GM12873 (cell line): ENCODE measurements at regions not wholly inside any gene's neighbourhood (a gene's known extent, or its start where the extent isn't known, plus 50 kb on each side); places are given as distances from the start of the nearest gene placed in this dataset.

Experiments used
- TF ChIP-seq, protein P1 (sequence below): IDR thresholded peaks from 2 replicates; pipeline ENCODE4 v1.5.1; 2012; ENCODE audit warnings: low read depth, mild to moderate bottlenecking, moderate library complexity, low read length, control low read depth; ENCODE audit not compliant: insufficient read depth; ENCODE audit errors: missing control alignments

DNA sequence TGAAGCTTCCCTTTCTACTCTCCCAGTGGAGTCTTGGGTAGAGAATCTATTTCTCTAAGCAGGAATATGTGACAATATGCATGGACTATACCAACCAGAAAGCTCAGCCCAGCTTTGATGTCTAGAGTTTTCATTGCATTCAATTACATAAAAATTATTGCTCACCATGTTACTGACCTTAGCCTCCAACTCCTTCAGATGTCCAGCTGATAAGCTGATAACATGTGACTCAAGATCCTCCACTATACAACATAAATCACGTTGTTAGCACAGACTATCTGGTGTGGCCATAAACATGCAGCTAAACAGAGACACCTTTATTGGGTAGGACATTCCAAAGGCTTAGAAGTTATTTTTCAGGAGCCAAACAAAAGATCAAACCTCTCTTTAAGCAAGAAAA lies 1168.2 kb downstream of the CDH12 start:
- TF ChIP-seq, protein P1, sequence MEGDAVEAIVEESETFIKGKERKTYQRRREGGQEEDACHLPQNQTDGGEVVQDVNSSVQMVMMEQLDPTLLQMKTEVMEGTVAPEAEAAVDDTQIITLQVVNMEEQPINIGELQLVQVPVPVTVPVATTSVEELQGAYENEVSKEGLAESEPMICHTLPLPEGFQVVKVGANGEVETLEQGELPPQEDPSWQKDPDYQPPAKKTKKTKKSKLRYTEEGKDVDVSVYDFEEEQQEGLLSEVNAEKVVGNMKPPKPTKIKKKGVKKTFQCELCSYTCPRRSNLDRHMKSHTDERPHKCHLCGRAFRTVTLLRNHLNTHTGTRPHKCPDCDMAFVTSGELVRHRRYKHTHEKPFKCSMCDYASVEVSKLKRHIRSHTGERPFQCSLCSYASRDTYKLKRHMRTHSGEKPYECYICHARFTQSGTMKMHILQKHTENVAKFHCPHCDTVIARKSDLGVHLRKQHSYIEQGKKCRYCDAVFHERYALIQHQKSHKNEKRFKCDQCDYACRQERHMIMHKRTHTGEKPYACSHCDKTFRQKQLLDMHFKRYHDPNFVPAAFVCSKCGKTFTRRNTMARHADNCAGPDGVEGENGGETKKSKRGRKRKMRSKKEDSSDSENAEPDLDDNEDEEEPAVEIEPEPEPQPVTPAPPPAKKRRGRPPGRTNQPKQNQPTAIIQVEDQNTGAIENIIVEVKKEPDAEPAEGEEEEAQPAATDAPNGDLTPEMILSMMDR, result no peak

GRCh38 chr5:21681911-21682310 lies 1171.2 kb downstream of the CDH12 start:
- TF ChIP-seq, protein P1, result no peak

DNA sequence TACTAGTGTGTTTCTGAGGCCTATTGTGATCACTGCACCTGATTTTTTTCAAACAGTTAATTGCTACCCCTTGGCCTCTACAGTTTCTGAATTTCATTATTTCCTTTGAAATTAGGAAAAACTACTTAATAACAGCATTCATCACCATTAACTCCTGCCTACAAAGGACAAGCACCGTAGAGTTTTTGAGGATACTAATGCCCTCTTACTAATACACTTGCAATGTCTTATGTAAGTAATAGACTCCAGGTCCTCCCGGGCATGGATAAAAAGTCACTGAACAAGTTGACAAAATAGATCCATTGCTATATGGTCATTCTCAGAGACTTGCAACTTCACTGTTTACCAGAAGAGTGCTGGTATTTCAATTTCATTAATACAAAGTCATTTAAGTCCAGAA lies 1172.5 kb downstream of the CDH12 start:
- TF ChIP-seq, protein P1, result no peak

DNA sequence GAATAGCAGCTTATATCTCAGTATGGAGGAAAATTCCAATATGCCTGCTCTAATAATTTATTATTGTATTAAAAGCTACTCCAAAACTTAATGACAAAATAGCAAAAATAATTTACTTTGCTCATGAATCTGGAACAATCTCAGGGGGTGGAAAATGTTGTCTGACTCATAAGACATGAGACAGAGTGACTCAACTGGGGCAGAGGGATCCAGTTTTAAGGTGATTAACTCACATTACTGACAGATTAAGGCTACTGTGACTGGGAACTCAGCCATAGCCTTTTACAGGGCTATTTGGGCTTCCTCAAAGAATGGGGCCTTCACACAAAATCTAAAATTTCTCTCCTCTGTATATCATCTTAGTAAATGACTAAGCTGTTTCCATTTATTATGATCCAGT lies 1172.9 kb downstream of the CDH12 start:
- TF ChIP-seq, protein P1, result no peak

- TF ChIP-seq, protein P1, result no peak
Measured at GRCh38 chr5:21678526-21678925, 1174.6 kb downstream of the CDH12 start.

- TF ChIP-seq, protein P1, result no peak
Measured at GRCh38 chr5:21672911-21673310, 1180.2 kb downstream of the CDH12 start.

DNA sequence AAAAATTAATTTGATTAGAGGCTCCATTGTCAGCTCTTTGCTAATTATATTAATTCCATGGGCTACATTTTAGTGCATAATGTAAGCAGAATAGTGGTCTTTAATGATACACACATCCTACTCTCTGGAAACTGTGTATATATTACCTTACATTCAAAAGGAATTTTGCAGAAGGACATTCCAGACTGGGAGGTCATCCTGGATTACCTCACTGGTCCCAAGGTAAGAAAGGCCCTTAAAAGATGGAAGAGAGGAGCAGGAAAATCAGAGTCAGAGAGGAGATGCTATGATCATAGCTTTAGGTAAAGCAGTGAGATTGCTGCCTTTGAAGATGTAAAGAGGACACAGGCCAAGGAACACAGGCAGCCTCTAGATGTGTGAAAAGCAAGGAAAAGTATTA lies 1180.8 kb downstream of the CDH12 start:
- TF ChIP-seq, protein P1, result no peak
